ENCODE measurements at regions not wholly inside any gene's neighbourhood (a gene's known extent, or its start where the extent isn't known, plus 50 kb on each side); places are given as distances from the start of the nearest gene placed in this dataset.

DNA sequence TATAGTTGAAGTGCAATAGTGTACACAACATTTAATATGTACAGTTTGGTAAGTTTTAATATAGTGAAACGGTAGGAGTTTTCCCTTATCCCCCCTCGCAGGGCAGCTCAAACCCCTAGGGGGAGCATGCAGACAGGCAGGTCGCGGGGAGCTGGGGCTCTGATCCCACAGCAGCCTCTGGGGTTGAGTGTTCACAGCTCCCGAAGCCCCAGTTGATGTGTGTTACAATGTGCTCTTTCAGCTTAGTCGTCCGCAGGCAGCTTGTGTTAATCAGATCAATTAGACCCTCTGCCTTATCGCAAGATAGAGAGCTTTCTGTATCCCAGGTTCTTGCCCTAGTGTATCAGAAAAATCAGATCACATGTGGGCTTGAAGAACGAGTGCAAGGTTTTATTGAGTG lies 143.1 kb upstream of the CHRNA7 start (continued):
- no peak for TF ChIP-seq CHD1 (IDR thresholded peaks at IDR 0.05; ENCODE audit: low read depth, low read length)
- no peak for TF ChIP-seq HDAC6 (IDR thresholded peaks at IDR 0.05; ENCODE audit: unreplicated experiment)
- TF ChIP-seq MTA2 (IDR thresholded peaks at IDR 0.05; ENCODE audit: low read depth), result no peak
- TF ChIP-seq JUND (IDR thresholded peaks at IDR 0.05; ENCODE audit: low read depth, low read length), result no peak
- no peak for TF ChIP-seq DPF2 (IDR thresholded peaks at IDR 0.05)
- TF ChIP-seq, protein P1, sequence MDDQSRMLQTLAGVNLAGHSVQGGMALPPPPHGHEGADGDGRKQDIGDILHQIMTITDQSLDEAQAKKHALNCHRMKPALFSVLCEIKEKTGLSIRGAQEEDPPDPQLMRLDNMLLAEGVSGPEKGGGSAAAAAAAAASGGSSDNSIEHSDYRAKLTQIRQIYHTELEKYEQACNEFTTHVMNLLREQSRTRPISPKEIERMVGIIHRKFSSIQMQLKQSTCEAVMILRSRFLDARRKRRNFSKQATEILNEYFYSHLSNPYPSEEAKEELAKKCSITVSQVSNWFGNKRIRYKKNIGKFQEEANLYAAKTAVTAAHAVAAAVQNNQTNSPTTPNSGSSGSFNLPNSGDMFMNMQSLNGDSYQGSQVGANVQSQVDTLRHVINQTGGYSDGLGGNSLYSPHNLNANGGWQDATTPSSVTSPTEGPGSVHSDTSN (IDR thresholded peaks at IDR 0.05; ENCODE audit: insufficient replicate concordance, low read depth, low read length), result no peak

DNA sequence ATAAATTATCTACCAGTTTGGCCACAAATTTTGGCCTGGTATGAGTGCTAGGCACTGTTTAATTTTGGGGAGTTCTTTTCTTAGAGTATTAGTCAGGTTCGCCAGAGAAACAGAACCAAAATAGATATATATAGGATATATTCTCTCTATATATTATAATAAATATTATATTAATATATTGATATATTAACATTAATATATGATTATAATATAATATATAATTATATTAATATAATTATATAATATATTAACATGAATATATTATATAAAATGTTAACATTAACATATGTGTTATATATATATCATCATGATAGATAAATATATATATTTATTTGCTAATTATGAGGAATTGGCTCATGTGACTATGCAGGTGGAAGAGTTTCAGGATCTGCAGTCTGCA lies 137.8 kb upstream of the CHRNA7 start:
- FAIRE-seq, result no peak
- intact Hi-C loops (cut with micrococcal nuclease; ENCODE audit: unreplicated experiment), result no loop called here
- WGBS (ENCODE audit: insufficient coverage, insufficient replicate concordance, low lambda C conversion rate, missing lambda C conversion rate), result 36% methylated on average over 1 of the region's 1 CpG
- TF ChIP-seq MYB (IDR thresholded peaks at IDR 0.05; ENCODE audit: borderline replicate concordance, low read depth, low read length) (no peak), KAT2A (conservative IDR thresholded peaks at IDR 0.05; ENCODE audit: control insufficient read depth, low read depth, low read length) (no peak), SIN3A (IDR thresholded peaks at IDR 0.05; ENCODE audit: low read depth, low read length) (no peak), YBX1 (IDR thresholded peaks at IDR 0.05) (no peak), SMAD1 (IDR thresholded peaks at IDR 0.05; ENCODE audit: low read depth, partially characterized antibody) (no peak), SPI1 (IDR thresholded peaks at IDR 0.05; ENCODE audit: borderline replicate concordance, insufficient read depth, low read depth, low read length) (no peak), TARDBP (IDR thresholded peaks at IDR 0.05; ENCODE audit: borderline replicate concordance) (no peak), HDAC6 (IDR thresholded peaks at IDR 0.05; ENCODE audit: unreplicated experiment) (no peak), BRCA1 (IDR thresholded peaks at IDR 0.05; ENCODE audit: low read depth, low read length) (no peak), FOXK2 (IDR thresholded peaks at IDR 0.05) (no peak), EED (IDR thresholded peaks at IDR 0.05; ENCODE audit: low read depth) (no peak)
- TF ChIP-seq, protein P2, sequence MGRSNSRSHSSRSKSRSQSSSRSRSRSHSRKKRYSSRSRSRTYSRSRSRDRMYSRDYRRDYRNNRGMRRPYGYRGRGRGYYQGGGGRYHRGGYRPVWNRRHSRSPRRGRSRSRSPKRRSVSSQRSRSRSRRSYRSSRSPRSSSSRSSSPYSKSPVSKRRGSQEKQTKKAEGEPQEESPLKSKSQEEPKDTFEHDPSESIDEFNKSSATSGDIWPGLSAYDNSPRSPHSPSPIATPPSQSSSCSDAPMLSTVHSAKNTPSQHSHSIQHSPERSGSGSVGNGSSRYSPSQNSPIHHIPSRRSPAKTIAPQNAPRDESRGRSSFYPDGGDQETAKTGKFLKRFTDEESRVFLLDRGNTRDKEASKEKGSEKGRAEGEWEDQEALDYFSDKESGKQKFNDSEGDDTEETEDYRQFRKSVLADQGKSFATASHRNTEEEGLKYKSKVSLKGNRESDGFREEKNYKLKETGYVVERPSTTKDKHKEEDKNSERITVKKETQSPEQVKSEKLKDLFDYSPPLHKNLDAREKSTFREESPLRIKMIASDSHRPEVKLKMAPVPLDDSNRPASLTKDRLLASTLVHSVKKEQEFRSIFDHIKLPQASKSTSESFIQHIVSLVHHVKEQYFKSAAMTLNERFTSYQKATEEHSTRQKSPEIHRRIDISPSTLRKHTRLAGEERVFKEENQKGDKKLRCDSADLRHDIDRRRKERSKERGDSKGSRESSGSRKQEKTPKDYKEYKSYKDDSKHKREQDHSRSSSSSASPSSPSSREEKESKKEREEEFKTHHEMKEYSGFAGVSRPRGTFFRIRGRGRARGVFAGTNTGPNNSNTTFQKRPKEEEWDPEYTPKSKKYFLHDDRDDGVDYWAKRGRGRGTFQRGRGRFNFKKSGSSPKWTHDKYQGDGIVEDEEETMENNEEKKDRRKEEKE (IDR thresholded peaks at IDR 0.05), result no peak
- TF ChIP-seq, protein P3, sequence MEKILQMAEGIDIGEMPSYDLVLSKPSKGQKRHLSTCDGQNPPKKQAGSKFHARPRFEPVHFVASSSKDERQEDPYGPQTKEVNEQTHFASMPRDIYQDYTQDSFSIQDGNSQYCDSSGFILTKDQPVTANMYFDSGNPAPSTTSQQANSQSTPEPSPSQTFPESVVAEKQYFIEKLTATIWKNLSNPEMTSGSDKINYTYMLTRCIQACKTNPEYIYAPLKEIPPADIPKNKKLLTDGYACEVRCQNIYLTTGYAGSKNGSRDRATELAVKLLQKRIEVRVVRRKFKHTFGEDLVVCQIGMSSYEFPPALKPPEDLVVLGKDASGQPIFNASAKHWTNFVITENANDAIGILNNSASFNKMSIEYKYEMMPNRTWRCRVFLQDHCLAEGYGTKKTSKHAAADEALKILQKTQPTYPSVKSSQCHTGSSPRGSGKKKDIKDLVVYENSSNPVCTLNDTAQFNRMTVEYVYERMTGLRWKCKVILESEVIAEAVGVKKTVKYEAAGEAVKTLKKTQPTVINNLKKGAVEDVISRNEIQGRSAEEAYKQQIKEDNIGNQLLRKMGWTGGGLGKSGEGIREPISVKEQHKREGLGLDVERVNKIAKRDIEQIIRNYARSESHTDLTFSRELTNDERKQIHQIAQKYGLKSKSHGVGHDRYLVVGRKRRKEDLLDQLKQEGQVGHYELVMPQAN (conservative IDR thresholded peaks at IDR 0.05), result no peak
- TF ChIP-seq, protein P4, sequence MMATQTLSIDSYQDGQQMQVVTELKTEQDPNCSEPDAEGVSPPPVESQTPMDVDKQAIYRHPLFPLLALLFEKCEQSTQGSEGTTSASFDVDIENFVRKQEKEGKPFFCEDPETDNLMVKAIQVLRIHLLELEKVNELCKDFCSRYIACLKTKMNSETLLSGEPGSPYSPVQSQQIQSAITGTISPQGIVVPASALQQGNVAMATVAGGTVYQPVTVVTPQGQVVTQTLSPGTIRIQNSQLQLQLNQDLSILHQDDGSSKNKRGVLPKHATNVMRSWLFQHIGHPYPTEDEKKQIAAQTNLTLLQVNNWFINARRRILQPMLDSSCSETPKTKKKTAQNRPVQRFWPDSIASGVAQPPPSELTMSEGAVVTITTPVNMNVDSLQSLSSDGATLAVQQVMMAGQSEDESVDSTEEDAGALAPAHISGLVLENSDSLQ (IDR thresholded peaks at IDR 0.05), result no peak

More for the DNA sequence above, 137.8 kb upstream of the CHRNA7 start:
- ATAC-seq (no peak), DNase-seq (ENCODE audit: low read depth, low spot score) (no peak)
- Histone ChIP-seq H2AFZ (ENCODE audit: control insufficient read depth, low read depth, low read length) (no peak overlapping the region), H3K4me3 (no peak overlapping the region), H4K20me1 (ENCODE audit: control insufficient read depth, insufficient read depth) (no peaks in the 10 kb centered on the region), H3K36me3 (ENCODE audit: control insufficient read depth in 2 of 2, insufficient read depth in 2 of 2, low read length in 1 of 2) (no peaks in the 10 kb centered on the region), H3K9me3 (replicated peaks; ENCODE audit: control insufficient read depth, insufficient read depth, low read length) (no peaks in the 10 kb centered on the region), H3K27ac (ENCODE audit: control insufficient read depth, insufficient read depth) (no peak overlapping the region), H3K4me2 (ENCODE audit: control insufficient read depth, insufficient read depth) (no peak overlapping the region), H3K79me2 (ENCODE audit: control insufficient read depth, insufficient read depth, low read length) (no peaks in the 10 kb centered on the region), H3K27me3 (replicated peaks in 1 of 2; ENCODE audit: control insufficient read depth in 2 of 2, insufficient read depth in 2 of 2, low read length in 1 of 2) (no peaks in the 10 kb centered on the region), H3K9ac (ENCODE audit: control insufficient read depth, insufficient read depth, low read length) (no peak overlapping the region), H3K4me1 (ENCODE audit: control insufficient read depth, insufficient read depth, low read length) (no peaks in the 10 kb centered on the region)
- ChIA-PET RAD21 (ENCODE audit: unreplicated experiment) (no interaction called here), CTCF (no interaction called here), POLR2A (no interaction called here), SMC1A (ENCODE audit: uncharacterized antibody, unreplicated experiment) (no interaction called here)
- BruUV-seq (replicated peaks), result no TSS peak
- in situ Hi-C loops (cut with MboI), result no loop called here

Data from GM12878 (cell line).